MM.1S (cell line): ENCODE measurements at regions not wholly inside any gene's neighbourhood (a gene's known extent, or its start where the extent isn't known, plus 50 kb on each side); places are given as distances from the start of the nearest gene placed in this dataset.

ENCODE experiments used
- DNase-seq: peaks from one replicate; pipeline ENCODE4 v3.0.0-alpha.2; 2015
- H2AFZ ChIP-seq: fragments of 300-600 bp; sonication (generic); 2 replicates; pipeline ENCODE4 v1.6.0; 2016; ENCODE audit warnings: antibody characterized with exemption, low read length
- H3F3A ChIP-seq: fragments of 300-600 bp; sonication (generic); 2 replicates; pipeline ENCODE4 v1.6.1; 2016; ENCODE audit warnings: mild to moderate bottlenecking, antibody characterized with exemption, low read length, moderate library complexity, mixed read lengths; ENCODE audit not compliant: insufficient read depth
- H3K27ac ChIP-seq: fragments of 300-600 bp; sonication (generic); 2 replicates; pipeline ENCODE4 v1.5.1; 2016; ENCODE audit warnings: mild to moderate bottlenecking, low read length
- H3K27me3 ChIP-seq: fragments of 300-600 bp; sonication (generic); replicated peaks from 2 replicates; pipeline ENCODE4 v1.6.0; 2016; ENCODE audit warnings: low read length; ENCODE audit not compliant: insufficient read depth
- H3K36me3 ChIP-seq: fragments of 300-600 bp; sonication (generic); replicated peaks from 2 replicates; pipeline ENCODE4 v1.6.1; 2016; ENCODE audit warnings: mild to moderate bottlenecking, low read length, mixed read lengths; ENCODE audit not compliant: insufficient read depth
- H3K4me1 ChIP-seq: fragments of 300-600 bp; sonication (generic); 2 replicates; pipeline ENCODE4 v1.6.1; 2016; ENCODE audit warnings: low read length, mixed read lengths
- H3K4me2 ChIP-seq: fragments of 300-600 bp; sonication (generic); 2 replicates; pipeline ENCODE4 v1.6.0; 2016; ENCODE audit warnings: low read depth, low read length
- H3K4me3 ChIP-seq: fragments of 300-600 bp; sonication (generic); 2 replicates; pipeline ENCODE4 v1.5.1; 2016; ENCODE audit warnings: low read length, mixed read lengths
- H3K79me2 ChIP-seq: fragments of 300-600 bp; sonication (generic); 2 replicates; pipeline ENCODE4 v1.6.1; 2016; ENCODE audit warnings: mixed run types, low read length, mixed read lengths
- H3K9ac ChIP-seq: fragments of 300-600 bp; sonication (generic); 2 replicates; pipeline ENCODE4 v1.6.1; 2016; ENCODE audit warnings: low read length, mixed read lengths
- H3K9me2 ChIP-seq: fragments of 300-600 bp; sonication (generic); replicated peaks from 2 replicates; pipeline ENCODE4 v1.6.1; 2016; ENCODE audit warnings: mild to moderate bottlenecking, low read length, mixed read lengths; ENCODE audit not compliant: insufficient read depth
- H3K9me3 ChIP-seq: fragments of 300-600 bp; sonication (generic); replicated peaks from 2 replicates; pipeline ENCODE4 v1.6.1; 2016; ENCODE audit warnings: mild to moderate bottlenecking, low read length, mixed read lengths; ENCODE audit not compliant: insufficient read depth
- H4K20me1 ChIP-seq: fragments of 300-600 bp; sonication (generic); 2 replicates; pipeline ENCODE4 v1.6.1; 2016; ENCODE audit warnings: mild to moderate bottlenecking, low read length, moderate library complexity, mixed read lengths; ENCODE audit not compliant: insufficient read depth
- CTCF ChIP-seq: fragments of 300-600 bp; sonication (generic); IDR thresholded peaks from 2 replicates; pipeline ENCODE4 v1.5.1; 2016; ENCODE audit warnings: antibody characterized with exemption, low read length, mixed read lengths
- EZH2 ChIP-seq: fragments of 300-600 bp; sonication (generic); optimal IDR thresholded peaks from 2 replicates; pipeline ENCODE3; 2017; ENCODE audit warnings: low read depth, mild to moderate bottlenecking, antibody characterized with exemption, low read length, mixed read lengths
- EZH2phosphoT487 ChIP-seq: fragments of 300-600 bp; sonication (generic); IDR thresholded peaks from 2 replicates; pipeline ENCODE4 v1.6.1; 2018; ENCODE audit warnings: antibody characterized with exemption, low read length

- Histone ChIP-seq H3K4me1 (no peaks in the 10 kb centered on the region), H3F3A (no peaks in the 10 kb centered on the region), H3K4me3 (no peak overlapping the region), H3K4me2 (no peak overlapping the region), H3K9me2 (no peaks in the 10 kb centered on the region), H3K36me3 (no peaks in the 10 kb centered on the region), H3K27ac (no peak overlapping the region), H3K79me2 (no peaks in the 10 kb centered on the region), H4K20me1 (no peaks in the 10 kb centered on the region), H3K9me3 (no peaks in the 10 kb centered on the region), H3K9ac (no peak overlapping the region), H3K27me3 (no peaks in the 10 kb centered on the region), H2AFZ (no peak overlapping the region)
- no peak for DNase-seq
- TF ChIP-seq EZH2phosphoT487 (no peak), EZH2 (no peak), CTCF (no peak)
These were observed 202.6 kb downstream of the PTPRC start for GRCh38 chr1:198841477-198841876.

GRCh38 chr1:198842686-198843085 is 203.8 kb downstream of the PTPRC start:
- Histone ChIP-seq H3K79me2 (no peaks in the 10 kb centered on the region), H3K4me2 (no peak overlapping the region), H3K4me3 (no peak overlapping the region), H3K27me3 (no peaks in the 10 kb centered on the region), H3K9me3 (no peaks in the 10 kb centered on the region), H4K20me1 (no peaks in the 10 kb centered on the region), H3K4me1 (no peaks in the 10 kb centered on the region), H2AFZ (no peak overlapping the region), H3K27ac (no peak overlapping the region), H3F3A (no peaks in the 10 kb centered on the region), H3K9ac (no peak overlapping the region), H3K9me2 (no peaks in the 10 kb centered on the region), H3K36me3 (no peaks in the 10 kb centered on the region)
- TF ChIP-seq EZH2phosphoT487 (no peak), CTCF (no peak), EZH2 (no peak)
- DNase-seq: no peak

- Histone ChIP-seq H3K36me3 (no peaks in the 10 kb centered on the region), H3K4me3 (no peak overlapping the region), H3K79me2 (no peaks in the 10 kb centered on the region), H3K27ac (no peak overlapping the region), H3F3A (no peaks in the 10 kb centered on the region), H3K9me2 (no peaks in the 10 kb centered on the region), H3K9ac (no peak overlapping the region), H3K4me2 (no peak overlapping the region), H3K27me3 (no peaks in the 10 kb centered on the region), H4K20me1 (no peaks in the 10 kb centered on the region), H3K4me1 (no peaks in the 10 kb centered on the region), H2AFZ (no peak overlapping the region), H3K9me3 (no peaks in the 10 kb centered on the region)
- TF ChIP-seq EZH2phosphoT487 (no peak), EZH2 (no peak), CTCF (no peak)
- no peak for DNase-seq
These were observed 206.4 kb downstream of the PTPRC start for GRCh38 chr1:198845271-198845670.
